ENCODE measurements at regions not wholly inside any gene's neighbourhood (a gene's known extent, or its start where the extent isn't known, plus 50 kb on each side); places are given as distances from the start of the nearest gene placed in this dataset.

DNA sequence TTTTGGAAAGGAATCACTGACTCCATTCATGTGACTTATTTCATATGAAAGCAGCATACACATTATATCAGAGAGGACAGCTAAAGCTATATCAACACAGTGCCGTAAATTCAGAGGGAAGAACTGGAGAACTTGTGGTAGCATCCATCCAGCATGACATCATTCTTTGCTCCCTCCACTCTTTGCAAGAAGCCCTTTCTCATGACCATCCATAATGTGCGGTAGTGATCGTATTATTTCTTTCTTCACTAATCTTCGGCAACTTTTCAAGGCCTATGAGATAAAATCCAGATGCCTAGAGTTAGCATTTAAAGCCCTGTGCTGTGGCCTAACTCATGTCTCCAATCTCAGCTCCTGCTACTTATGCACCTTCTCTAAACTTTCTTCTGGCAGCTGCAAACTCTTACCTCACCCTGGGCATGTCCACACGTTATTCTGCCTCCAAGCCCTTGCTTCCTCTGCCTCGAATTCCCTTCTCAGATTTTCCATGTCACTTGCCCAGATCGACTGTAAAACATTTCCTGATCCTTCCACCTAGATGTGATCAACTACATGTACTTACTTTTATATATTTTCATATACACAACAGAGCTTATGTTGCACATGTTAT lies 307.3 kb upstream of the SGCD start:
- Mint-ChIP-seq H3K27ac (no peak overlapping the region), H3K36me3 (ENCODE audit: low read depth) (no peaks in the 10 kb centered on the region), H3K4me3 (no peak overlapping the region), H3K27me3 (ENCODE audit: insufficient read depth) (no peaks in the 10 kb centered on the region), H3K9me3 (peaks cover 26% of the 10 kb centered on the region), H3K4me1 (ENCODE audit: low read depth) (no peaks in the 10 kb centered on the region)
- DNase-seq = no peak
- TF ChIP-seq, protein P1, sequence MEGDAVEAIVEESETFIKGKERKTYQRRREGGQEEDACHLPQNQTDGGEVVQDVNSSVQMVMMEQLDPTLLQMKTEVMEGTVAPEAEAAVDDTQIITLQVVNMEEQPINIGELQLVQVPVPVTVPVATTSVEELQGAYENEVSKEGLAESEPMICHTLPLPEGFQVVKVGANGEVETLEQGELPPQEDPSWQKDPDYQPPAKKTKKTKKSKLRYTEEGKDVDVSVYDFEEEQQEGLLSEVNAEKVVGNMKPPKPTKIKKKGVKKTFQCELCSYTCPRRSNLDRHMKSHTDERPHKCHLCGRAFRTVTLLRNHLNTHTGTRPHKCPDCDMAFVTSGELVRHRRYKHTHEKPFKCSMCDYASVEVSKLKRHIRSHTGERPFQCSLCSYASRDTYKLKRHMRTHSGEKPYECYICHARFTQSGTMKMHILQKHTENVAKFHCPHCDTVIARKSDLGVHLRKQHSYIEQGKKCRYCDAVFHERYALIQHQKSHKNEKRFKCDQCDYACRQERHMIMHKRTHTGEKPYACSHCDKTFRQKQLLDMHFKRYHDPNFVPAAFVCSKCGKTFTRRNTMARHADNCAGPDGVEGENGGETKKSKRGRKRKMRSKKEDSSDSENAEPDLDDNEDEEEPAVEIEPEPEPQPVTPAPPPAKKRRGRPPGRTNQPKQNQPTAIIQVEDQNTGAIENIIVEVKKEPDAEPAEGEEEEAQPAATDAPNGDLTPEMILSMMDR (IDR thresholded peaks at IDR 0.05) = no peak

DNA sequence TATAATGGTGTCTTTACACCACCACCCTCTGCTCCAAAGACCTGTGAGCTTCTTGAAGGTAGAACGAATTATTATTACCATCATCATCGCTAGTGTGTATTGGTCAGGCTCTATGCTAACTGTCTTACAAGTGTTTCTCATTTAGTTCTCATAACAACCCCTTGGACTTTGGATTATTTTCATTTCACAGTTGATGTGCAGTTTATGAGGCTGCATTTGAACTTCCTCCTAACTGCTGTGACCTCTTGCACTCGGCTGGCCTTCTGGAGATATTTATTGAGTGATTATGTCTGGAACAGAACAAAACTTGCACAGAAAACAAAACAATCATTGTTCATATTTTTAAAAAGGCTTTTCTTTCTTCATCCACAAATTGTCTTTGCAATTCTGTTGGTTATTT lies 306.3 kb upstream of the SGCD start:
- TF ChIP-seq, protein P1 (IDR thresholded peaks at IDR 0.05) = no peak
- no peak overlapping the region for H3K4me3 Mint-ChIP-seq
- H3K27me3 Mint-ChIP-seq (ENCODE audit: insufficient read depth) = no peaks in the 10 kb centered on the region
- no peak for DNase-seq
- H3K27ac Mint-ChIP-seq = no peak overlapping the region
- peaks cover 32% of the 10 kb centered on the region for H3K9me3 Mint-ChIP-seq
- H3K36me3 Mint-ChIP-seq (ENCODE audit: low read depth) = no peaks in the 10 kb centered on the region
- H3K4me1 Mint-ChIP-seq (ENCODE audit: low read depth) = no peaks in the 10 kb centered on the region

DNA sequence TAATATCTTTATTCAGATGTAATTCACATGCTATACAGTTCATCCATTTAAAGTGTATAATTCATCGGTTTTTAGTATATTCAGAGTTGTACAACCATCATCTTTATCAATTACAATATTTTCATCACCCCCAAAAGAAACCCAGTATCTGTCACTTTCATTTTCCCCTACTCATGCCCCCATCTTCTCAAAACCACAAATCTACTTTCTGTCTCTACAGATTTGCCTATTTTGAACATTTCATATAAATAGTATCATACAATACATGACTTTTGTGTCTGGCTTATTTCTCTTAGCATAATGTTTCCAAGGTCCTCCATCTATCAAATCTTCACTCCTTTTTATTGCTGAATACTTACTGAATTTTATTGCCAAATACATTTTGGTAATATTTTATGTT lies 305.1 kb upstream of the SGCD start:
- peaks cover 37% of the 10 kb centered on the region for H3K9me3 Mint-ChIP-seq
- no peaks in the 10 kb centered on the region for H3K27me3 Mint-ChIP-seq (ENCODE audit: insufficient read depth)
- DNase-seq = no peak
- H3K27ac Mint-ChIP-seq = no peak overlapping the region
- H3K4me1 Mint-ChIP-seq (ENCODE audit: low read depth) = no peaks in the 10 kb centered on the region
- TF ChIP-seq, protein P1 (IDR thresholded peaks at IDR 0.05) = no peak
- H3K36me3 Mint-ChIP-seq (ENCODE audit: low read depth) = no peaks in the 10 kb centered on the region
- H3K4me3 Mint-ChIP-seq = no peak overlapping the region

DNA sequence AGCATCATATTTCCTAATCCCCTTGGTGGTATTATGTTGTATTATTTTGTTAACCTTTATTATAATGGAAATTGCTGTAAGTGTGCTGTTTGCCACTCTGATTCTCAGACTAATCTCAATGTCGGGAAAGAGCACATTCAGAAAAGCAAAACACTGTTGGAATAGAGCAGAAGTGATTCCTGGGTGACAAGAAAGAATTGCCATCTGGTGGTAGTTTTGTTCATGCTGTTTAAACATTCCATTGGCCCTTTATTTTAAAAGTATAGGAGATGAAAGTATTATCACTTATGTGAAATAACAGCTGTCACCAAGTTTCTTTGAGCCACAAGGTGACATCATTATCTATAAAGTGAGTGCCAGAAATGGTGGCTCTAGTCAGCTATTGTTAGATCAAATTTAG lies 301.3 kb upstream of the SGCD start:
- peaks cover 37% of the 10 kb centered on the region for H3K9me3 Mint-ChIP-seq
- no peaks in the 10 kb centered on the region for H3K4me1 Mint-ChIP-seq (ENCODE audit: low read depth)
- DNase-seq = no peak
- no peak overlapping the region for H3K27ac Mint-ChIP-seq
- H3K27me3 Mint-ChIP-seq (ENCODE audit: insufficient read depth) = no peaks in the 10 kb centered on the region
- TF ChIP-seq, protein P1 (IDR thresholded peaks at IDR 0.05) = no peak
- H3K4me3 Mint-ChIP-seq = no peak overlapping the region
- H3K36me3 Mint-ChIP-seq (ENCODE audit: low read depth) = no peaks in the 10 kb centered on the region

DNA sequence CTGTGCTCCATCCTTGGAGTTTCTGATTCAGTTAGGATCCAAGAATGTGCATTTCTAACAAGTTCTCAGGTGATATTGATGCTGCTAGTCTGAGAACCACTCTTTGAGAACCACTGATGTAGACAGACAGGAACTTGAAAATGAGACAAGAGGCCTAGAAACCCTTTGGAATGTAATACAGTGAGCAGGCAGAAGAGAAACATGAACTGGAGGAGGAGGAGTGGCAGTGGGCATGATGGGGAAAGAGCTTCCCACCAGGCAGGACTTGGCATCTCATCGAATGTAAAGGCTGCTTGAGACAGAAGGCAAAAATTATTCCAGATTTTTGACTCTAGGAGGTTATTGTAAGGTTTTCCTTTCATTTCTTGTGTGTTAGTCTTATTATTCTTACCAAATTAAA lies 295.8 kb upstream of the SGCD start:
- Mint-ChIP-seq H3K27ac (no peak overlapping the region), H3K9me3 (peaks cover 28% of the 10 kb centered on the region), H3K27me3 (ENCODE audit: insufficient read depth) (no peaks in the 10 kb centered on the region), H3K36me3 (ENCODE audit: low read depth) (no peaks in the 10 kb centered on the region), H3K4me3 (no peak overlapping the region), H3K4me1 (ENCODE audit: low read depth) (no peaks in the 10 kb centered on the region)
- DNase-seq = no peak
- TF ChIP-seq, protein P1 (IDR thresholded peaks at IDR 0.05) = no peak

DNA sequence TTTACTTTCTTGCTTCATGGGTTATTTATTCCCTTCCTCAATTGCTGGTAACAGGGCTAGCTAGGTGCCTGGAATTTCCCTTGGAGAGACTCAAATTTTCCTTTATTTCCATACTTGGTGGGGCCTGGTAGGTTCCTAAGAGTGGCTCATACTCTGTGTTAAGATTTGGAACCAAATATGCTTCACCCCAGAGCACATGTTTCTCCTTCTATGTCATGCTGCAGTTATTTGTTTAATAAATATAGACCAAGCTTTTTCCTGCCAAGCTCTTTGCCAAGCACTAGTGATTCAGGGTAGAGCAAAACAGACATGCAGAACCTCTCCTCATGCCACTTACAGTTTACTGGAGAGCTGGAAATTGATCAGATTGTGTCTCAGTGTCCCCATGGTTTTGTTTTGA lies 290.3 kb upstream of the SGCD start:
- TF ChIP-seq, protein P1 (IDR thresholded peaks at IDR 0.05) = no peak
- peaks cover 28% of the 10 kb centered on the region for H3K9me3 Mint-ChIP-seq
- H3K27me3 Mint-ChIP-seq (ENCODE audit: insufficient read depth) = no peaks in the 10 kb centered on the region
- no peak for DNase-seq
- H3K4me3 Mint-ChIP-seq = no peak overlapping the region
- no peak overlapping the region for H3K27ac Mint-ChIP-seq
- no peaks in the 10 kb centered on the region for H3K36me3 Mint-ChIP-seq (ENCODE audit: low read depth)
- no peaks in the 10 kb centered on the region for H3K4me1 Mint-ChIP-seq (ENCODE audit: low read depth)
